Endodermal cell (in vitro differentiated cells): ENCODE measurements at regions not wholly inside any gene's neighbourhood (a gene's known extent, or its start where the extent isn't known, plus 50 kb on each side); places are given as distances from the start of the nearest gene placed in this dataset.

Source experiments
- DNase-seq: peaks from one replicate; pipeline ENCODE4 v3.0.0-alpha.2; 2017
- H3K27ac ChIP-seq: 2 replicates; pipeline ENCODE4 v1.5.1; 2013; ENCODE audit warnings: mild to moderate bottlenecking, low read depth, low read length, moderate library complexity
- H3K27me3 ChIP-seq: 2 replicates; pipeline ENCODE4 v1.6.1; 2013; ENCODE audit warnings: mild to moderate bottlenecking, low read length, moderate library complexity; ENCODE audit not compliant: insufficient read depth, control insufficient read depth, poor library complexity, severe bottlenecking
- H3K36me3 ChIP-seq: 2 replicates; pipeline ENCODE4 v1.7.0; 2013; ENCODE audit warnings: mild to moderate bottlenecking, low read length, moderate library complexity; ENCODE audit not compliant: control insufficient read depth, insufficient read depth
- H3K4me1 ChIP-seq: one replicate; pipeline ENCODE4 v1.7.0; 2013; ENCODE audit warnings: low read length; ENCODE audit not compliant: control insufficient read depth, insufficient read depth
- H3K4me3 ChIP-seq: 2 replicates; pipeline ENCODE4 v1.5.1; 2013; ENCODE audit warnings: mild to moderate bottlenecking, low read length, moderate library complexity
- H3K9ac ChIP-seq: 2 replicates; pipeline ENCODE4 v1.6.1; 2013; ENCODE audit warnings: mild to moderate bottlenecking, low read length, moderate library complexity; ENCODE audit not compliant: poor library complexity, severe bottlenecking; ENCODE audit errors: extremely low read depth
- H3K9me3 ChIP-seq: 2 replicates; pipeline ENCODE4 v1.6.1; 2013; ENCODE audit warnings: mild to moderate bottlenecking, low read length, moderate library complexity; ENCODE audit not compliant: control insufficient read depth
- H3K27ac Mint-ChIP-seq: 2 replicates; pipeline ENCODE4 v1.8.0; 2020; ENCODE audit warnings: mixed read lengths
- H3K27me3 Mint-ChIP-seq: 2 replicates; pipeline ENCODE4 v1.8.0; 2021; ENCODE audit warnings: mild to moderate bottlenecking, mixed read lengths; ENCODE audit not compliant: insufficient read depth
- H3K36me3 Mint-ChIP-seq: 2 replicates; pipeline ENCODE4 v1.8.0; 2020; ENCODE audit warnings: low read depth, mixed read lengths
- H3K4me1 Mint-ChIP-seq: 2 replicates; pipeline ENCODE4 v1.8.0; 2020; ENCODE audit warnings: mixed read lengths
- H3K4me3 Mint-ChIP-seq: 2 replicates; pipeline ENCODE4 v1.8.0; 2020; ENCODE audit warnings: mild to moderate bottlenecking, moderate library complexity, mixed read lengths
- H3K9me3 Mint-ChIP-seq: 2 replicates; pipeline ENCODE4 v1.8.0; 2020; ENCODE audit warnings: mild to moderate bottlenecking, mixed read lengths
- CTCF ChIP-seq: fragments of 200-600 bp; sonication (generic); conservative IDR thresholded peaks from 2 replicates; pipeline ENCODE4 v1.5.0; 2021; ENCODE audit warnings: antibody characterized with exemption, mild to moderate bottlenecking
- WGBS, 2 experiments: methylation state at CpG; one replicate each; pipeline versions ENCODE4 v1.1.5 to v1.1.7; 2013; ENCODE audit warnings: missing lambda C conversion rate in 2 of 2, mixed read lengths in 1 of 2; ENCODE audit not compliant: insufficient coverage in 1 of 2, insufficient read length in 1 of 2; 5-methylcytosine and 5-hydroxymethylcytosine counted together

GRCh38 chr14:61898568-61898967 is 136.3 kb downstream of the SNAPC1 start:
- 91 to 92% methylated on average over 6 of the region's 6 CpGs for WGBS, 2 experiments
- H3K27me3 Mint-ChIP-seq = no peaks in the 10 kb centered on the region
- Histone ChIP-seq H3K9ac (no peak overlapping the region), H3K36me3 (no peaks in the 10 kb centered on the region), H3K27ac (no peak overlapping the region), H3K4me3 (no peak overlapping the region), H3K9me3 (no peaks in the 10 kb centered on the region), H3K27me3 (no peaks in the 10 kb centered on the region), H3K4me1 (no peaks in the 10 kb centered on the region)
- H3K9me3 Mint-ChIP-seq = no peaks in the 10 kb centered on the region
- H3K27ac Mint-ChIP-seq = no peak overlapping the region
- no peak for DNase-seq
- H3K4me1 Mint-ChIP-seq = no peaks in the 10 kb centered on the region
- TF ChIP-seq CTCF = no peak
- no peak overlapping the region for H3K4me3 Mint-ChIP-seq
- H3K36me3 Mint-ChIP-seq = no peaks in the 10 kb centered on the region

- Histone ChIP-seq H3K9me3 (no peaks in the 10 kb centered on the region), H3K4me3 (no peak overlapping the region), H3K4me1 (no peaks in the 10 kb centered on the region), H3K27ac (no peak overlapping the region), H3K9ac (no peak overlapping the region), H3K36me3 (no peaks in the 10 kb centered on the region), H3K27me3 (no peaks in the 10 kb centered on the region)
- H3K4me1 Mint-ChIP-seq = no peaks in the 10 kb centered on the region
- 87 to 92% methylated on average over 3 to 4 of the region's 4 CpGs for WGBS, 2 experiments
- no peaks in the 10 kb centered on the region for H3K9me3 Mint-ChIP-seq
- no peak overlapping the region for H3K4me3 Mint-ChIP-seq
- DNase-seq = no peak
- no peak overlapping the region for H3K27ac Mint-ChIP-seq
- no peaks in the 10 kb centered on the region for H3K27me3 Mint-ChIP-seq
- no peaks in the 10 kb centered on the region for H3K36me3 Mint-ChIP-seq
- TF ChIP-seq CTCF = no peak
Observed at GRCh38 chr14:61899497-61899896, 137.3 kb downstream of the SNAPC1 start.

GRCh38 chr14:61904946-61905345 is 142.7 kb downstream of the SNAPC1 start:
- WGBS, 2 experiments = 92% methylated on average over 2 of the region's 2 CpGs; no CpG with 5 or more reads in 1 of the 2 experiments
- Mint-ChIP-seq H3K9me3 (no peaks in the 10 kb centered on the region), H3K27me3 (no peaks in the 10 kb centered on the region), H3K36me3 (no peaks in the 10 kb centered on the region), H3K27ac (no peak overlapping the region), H3K4me1 (no peaks in the 10 kb centered on the region), H3K4me3 (no peak overlapping the region)
- Histone ChIP-seq H3K27ac (no peak overlapping the region), H3K4me3 (no peak overlapping the region), H3K36me3 (no peaks in the 10 kb centered on the region), H3K9me3 (no peaks in the 10 kb centered on the region), H3K27me3 (no peaks in the 10 kb centered on the region), H3K9ac (no peak overlapping the region), H3K4me1 (no peaks in the 10 kb centered on the region)
- DNase-seq = no peak
- no peak for TF ChIP-seq CTCF
